Gastroesophageal sphincter (tissue), 3 donors: ENCODE measurements at regions not wholly inside any gene's neighbourhood (a gene's known extent, or its start where the extent isn't known, plus 50 kb on each side); places are given as distances from the start of the nearest gene placed in this dataset.

ENCODE experiments used
- CTCF ChIP-seq, 4 experiments: fragments of 200-600 bp in 2 of 4; fragments of 450-650 bp in 2 of 4; sonication (generic) in 1 of 4; IDR thresholded peaks; one replicate each; pipeline ENCODE4 v1.5.1; 2017 to 2019; ENCODE audit warnings: antibody characterized with exemption in 4 of 4, mild to moderate bottlenecking in 2 of 4, moderate library complexity in 2 of 4
- EP300 ChIP-seq: sonication (generic); formaldehyde crosslinking; IDR thresholded peaks from one replicate; pipeline ENCODE4 v1.6.1; 2017; ENCODE audit warnings: antibody characterized with exemption, mild to moderate bottlenecking
- POLR2A ChIP-seq, 2 donors: fragments of 450-650 bp; IDR thresholded peaks; one replicate each; pipeline ENCODE4 v1.6.1; 2017; ENCODE audit warnings: antibody characterized with exemption in 2 of 2, mild to moderate bottlenecking in 2 of 2, moderate library complexity in 1 of 2
- POLR2AphosphoS5 ChIP-seq: sonication (generic); formaldehyde crosslinking; IDR thresholded peaks from one replicate; pipeline ENCODE4 v1.6.1; 2017; ENCODE audit warnings: antibody characterized with exemption

GRCh38 chr10:130439766-130440165 lies 303.6 kb downstream of the GLRX3 start:
- TF ChIP-seq POLR2A (IDR thresholded peaks at IDR 0.05) = no peak
- no peak for TF ChIP-seq CTCF (IDR thresholded peaks at IDR 0.05)
- TF ChIP-seq EP300 = no peak
- TF ChIP-seq POLR2AphosphoS5 = no peak
